Lung microvascular endothelial cell (primary cell): ENCODE measurements at regions not wholly inside any gene's neighbourhood (a gene's known extent, or its start where the extent isn't known, plus 50 kb on each side); places are given as distances from the start of the nearest gene placed in this dataset.

Experiments
- DNase-seq, 2 donors: peaks; one replicate each; pipeline versions ENCODE4 v3.0.0 to v3.0.0-alpha.2; 2010; ENCODE audit warnings: low read depth in 2 of 2

DNA sequence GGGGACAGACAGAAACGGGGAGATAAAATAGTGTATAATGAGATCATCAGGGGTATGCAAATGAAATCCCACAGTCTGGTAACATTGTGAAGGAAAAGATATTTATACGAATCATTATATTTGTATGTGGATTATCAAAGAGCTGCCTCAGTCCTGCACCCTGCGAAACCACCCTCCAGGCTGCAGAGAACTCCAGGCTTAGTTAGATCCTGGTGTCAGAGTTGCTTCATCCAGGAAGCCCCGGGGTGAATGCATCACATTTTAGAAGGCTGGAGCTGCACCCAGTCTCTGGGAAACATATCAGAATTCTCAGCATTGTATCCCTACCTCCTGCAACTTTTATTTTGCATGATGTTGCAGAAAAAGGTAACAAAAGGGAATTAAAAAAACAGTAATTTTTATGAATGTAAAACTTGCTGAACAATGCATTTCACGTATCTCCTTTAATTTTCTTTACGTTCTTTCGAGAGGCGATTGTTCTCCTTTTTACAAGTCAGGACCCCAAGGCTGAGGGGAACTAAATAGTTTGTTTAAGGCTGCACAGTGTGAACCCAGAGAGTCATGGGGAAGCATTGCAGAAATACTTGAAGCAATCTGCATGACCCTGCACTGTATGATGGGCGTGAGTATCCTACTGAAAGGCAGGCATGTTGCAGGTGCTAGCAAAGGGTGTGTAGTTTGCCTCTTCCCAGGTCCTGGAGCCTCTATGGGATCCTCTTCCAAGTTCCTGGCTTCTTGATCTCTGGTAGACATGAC lies 299.5 kb upstream of the CLNK start:
- DNase-seq: no peak

DNA sequence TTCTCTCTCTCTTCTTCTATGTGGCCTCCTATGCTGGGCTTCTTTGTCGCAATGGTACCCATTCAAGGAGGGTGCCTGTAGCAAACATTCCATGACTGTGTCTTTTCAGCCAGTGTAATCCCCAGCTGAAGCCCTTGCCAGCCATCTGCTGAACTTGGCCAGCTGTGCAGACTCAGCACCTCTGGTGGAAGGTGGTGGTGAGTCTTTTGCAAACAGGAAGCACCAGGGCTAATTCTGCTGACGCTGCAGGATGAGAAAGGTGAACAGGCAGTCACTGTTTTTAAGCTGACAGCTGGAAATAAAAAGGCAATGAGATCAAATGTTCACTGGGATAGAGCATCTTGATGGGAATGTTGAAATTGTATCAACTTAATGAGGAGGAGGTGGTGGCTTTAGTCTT lies 298.7 kb upstream of the CLNK start:
- no peak for DNase-seq

DNA sequence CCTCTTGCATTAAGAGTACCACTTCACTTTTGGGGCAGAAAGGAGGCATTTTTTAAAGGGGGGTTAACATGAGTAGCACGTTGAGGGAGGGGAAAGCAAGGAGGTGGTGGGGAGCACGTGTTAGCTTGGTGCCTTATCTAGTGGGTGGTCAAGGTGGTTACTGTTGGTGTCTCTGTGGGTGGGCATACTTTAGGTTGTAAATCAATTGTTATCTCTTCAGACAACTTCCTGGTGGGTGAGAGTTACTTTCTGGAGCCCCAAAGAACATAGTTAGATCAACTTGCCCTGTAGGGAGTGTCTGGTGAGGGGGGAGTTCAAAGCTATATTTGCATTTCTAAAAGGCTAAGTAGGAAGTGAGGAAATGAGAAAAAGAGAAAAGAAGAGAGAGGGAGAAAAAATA lies 297.7 kb upstream of the CLNK start:
- DNase-seq: no peak

DNA sequence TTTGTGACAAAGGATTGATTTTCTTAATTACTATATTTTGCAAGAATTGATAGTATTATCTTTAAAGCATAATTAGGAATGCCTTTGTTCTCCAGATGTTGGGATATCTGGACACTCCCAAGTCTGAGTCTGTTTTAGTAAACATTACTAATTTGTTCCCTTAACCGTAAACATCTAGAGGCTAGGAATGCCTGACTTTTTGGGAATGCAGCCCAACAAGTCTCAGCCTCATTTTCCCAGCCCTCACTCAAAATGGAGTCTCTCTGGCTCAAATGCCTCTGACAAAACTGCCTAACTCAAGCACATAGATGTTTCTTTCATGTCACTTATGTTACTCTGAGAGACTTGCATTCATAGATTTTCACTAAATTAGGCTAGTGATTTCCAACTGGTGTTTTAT lies 297.0 kb upstream of the CLNK start:
- no peak for DNase-seq

DNA sequence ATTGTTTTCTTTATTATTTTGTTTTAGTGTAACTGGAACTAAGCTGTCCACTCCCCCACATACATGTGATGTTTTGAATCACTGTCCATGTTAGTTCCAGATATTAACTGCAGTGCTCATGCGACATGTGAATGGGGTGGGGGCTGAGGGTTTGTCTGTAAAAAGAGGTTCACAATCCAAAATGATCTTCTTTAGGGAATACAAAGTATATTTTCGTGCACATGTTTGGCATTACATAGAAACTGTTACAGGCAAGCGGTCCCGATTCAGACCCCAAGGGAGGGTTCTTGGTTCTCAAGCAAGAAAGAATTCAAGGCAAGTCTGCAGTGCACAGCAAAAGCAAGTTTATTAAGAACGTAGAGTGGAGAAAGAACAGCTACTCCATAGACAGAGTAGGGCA lies 296.5 kb upstream of the CLNK start:
- no peak for DNase-seq

DNA sequence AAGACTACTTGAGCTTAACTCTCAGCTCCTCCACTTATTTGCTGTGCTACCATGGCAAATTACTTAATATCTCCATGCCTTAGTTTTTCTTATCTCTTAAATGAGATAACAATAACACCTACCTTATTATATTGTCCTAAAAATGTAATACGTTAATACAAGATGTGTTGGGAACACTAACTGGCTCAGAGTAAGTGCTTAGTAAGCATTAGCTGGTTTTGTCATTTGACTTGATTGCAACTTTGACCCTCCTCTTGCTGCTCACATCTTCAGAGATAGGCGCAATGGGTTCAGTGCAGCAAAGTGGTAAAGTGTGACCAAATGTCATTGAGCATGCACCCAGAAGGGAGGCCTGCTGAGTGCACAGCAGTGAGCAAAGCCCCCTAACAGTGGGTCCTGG lies 294.5 kb upstream of the CLNK start:
- no peak for DNase-seq

DNA sequence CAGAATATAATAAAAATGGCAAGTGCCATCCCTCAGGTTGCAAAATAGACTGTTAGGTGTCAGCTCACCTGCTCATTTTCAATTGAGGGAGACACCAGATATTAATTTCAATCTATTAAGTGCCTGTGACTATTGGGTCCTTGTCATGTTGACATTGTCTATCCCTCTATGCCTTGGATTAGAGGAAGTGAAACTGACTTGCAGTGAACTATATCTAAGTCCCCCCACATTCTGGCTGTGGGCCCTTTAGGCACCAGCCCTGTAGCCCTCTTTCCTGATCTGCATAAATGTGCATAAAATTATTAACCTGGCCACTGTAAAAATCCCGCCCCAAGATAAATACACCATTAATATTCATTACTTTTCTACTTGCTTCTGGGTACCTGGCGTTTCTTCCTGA lies 293.0 kb upstream of the CLNK start:
- DNase-seq: no peak

DNA sequence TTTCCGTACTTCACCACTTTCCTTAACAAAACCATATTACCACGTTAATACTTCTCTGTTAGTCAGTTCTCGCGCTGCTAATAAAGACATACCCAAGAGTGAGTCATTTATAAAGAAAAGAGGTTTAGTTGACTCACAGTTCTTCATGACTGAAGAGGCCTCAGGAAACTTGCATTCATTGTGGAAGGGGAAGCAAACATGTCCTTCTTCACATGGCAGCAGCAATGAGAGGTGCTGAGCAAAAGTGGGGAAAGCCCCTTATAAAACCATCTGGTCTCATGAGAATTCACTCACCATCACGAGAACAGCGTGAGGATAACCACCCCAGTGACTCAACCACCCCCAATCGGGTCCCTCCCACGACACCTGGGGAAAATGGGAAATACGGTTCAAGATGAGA lies 289.8 kb upstream of the CLNK start:
- DNase-seq: no peak

DNA sequence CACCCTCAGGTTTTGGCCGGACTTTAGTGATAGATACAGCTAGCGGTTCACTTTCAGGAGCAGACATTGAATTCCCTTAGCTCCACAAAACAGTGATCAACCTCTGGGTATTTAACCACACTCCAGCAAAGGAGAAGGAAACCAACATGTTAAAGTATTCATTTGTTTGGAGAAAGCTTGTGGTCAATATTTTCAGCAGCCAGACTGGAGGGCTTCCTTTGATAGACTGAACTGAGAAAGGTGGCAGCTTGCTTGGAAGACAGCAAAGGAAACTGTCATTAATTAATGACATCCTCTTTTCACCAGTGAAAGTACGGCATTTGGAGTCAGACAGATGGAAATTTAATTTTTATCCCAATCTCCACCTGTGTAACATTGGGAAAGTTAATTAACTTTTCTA lies 289.1 kb upstream of the CLNK start:
- DNase-seq: no peak

DNA sequence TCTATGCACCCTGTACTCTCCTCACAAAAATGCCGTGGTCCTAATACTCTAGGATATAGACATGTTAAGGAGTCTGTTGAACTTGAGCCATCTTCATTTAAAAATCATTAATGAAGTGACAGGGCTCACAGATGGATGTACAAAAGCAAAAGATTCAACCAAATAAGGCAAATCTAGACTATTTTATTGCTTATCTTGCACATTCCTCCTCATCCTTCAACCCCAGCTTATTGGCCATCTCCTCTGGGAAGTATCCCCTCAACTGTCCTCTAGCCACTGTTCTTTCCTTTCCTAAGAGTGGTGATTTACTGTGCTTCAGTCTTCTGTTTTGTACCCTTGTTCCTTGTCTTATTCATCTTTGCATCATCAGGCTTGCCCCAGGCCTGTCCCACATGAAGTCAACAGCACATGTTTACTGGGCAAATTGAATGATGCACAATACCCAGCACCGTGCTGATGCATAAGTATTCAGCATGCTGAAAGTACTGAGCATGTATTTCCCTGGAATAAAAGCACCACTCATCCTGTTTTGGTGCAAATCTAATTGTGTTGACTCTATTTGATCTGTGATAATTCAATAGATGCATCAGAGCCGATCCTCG lies 287.3 kb upstream of the CLNK start:
- no peak for DNase-seq

DNA sequence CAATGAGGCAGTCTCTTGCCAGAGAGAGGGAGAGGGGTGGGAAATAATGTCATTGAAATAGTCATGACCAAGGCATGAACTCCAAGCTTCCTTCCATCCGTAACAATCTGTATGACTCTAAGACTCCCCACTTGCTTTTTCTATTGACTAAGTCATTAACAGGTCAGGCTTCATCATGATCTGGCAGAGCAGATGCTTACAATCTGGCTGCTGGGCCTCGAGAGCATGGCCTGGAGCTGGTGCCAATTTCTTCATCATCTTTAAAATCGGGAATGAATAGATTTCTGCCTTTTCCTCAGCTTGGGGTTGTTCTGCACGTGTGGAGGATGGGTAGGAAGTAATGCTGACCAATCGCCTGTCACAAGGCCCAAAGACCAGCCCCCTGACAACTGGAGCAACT lies 280.6 kb upstream of the CLNK start:
- DNase-seq: no peak

DNA sequence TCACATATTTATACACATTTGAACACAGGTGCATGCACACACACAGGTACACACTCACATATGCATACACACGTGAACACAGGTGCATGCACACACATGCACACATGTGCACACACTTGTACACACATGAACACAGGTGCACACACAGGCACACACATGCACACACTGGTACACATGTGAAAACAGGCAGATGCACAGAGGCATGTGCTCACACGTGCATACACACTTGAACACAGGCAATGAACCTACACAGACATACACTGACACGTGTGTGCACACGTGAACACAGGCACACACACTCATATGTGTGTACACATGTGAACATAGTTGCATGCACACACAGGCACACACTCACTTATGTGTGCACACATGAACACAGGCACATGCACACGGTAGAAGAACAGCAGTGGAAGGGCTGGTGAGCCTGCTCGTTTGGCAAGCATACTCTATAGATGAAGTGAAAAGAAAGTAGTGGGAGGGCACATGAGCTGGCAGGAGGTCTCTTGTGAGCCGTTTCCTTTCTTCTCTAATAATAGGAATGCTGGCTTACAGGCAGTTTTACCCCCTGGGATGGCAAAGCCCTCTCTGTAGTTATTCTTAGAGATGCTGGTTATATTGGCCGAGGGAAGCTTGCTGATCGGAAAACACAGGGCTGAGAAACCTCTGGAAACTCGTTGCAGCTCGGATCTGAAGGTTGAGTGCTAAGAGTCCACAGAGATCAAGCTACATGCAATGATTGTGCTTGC lies 279.6 kb upstream of the CLNK start:
- DNase-seq: no peak

DNA sequence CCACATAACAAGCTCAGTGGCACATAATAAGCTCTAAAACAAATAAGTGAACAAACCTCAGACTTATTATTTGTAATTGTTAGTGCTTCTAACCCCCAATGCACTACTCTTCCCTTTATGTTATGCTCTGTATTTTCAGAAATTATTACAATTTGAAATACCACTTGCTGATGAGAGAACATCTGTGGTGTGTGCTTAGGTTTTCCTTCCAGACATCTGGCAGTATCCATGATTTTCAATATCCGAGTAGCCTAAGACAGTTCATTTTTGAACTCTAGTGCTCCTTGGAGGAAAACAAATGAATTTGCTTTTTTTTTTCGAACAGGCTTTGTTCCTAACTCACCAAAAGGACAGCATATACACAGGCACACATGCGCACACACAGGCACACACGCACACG lies 278.7 kb upstream of the CLNK start:
- no peak for DNase-seq

DNA sequence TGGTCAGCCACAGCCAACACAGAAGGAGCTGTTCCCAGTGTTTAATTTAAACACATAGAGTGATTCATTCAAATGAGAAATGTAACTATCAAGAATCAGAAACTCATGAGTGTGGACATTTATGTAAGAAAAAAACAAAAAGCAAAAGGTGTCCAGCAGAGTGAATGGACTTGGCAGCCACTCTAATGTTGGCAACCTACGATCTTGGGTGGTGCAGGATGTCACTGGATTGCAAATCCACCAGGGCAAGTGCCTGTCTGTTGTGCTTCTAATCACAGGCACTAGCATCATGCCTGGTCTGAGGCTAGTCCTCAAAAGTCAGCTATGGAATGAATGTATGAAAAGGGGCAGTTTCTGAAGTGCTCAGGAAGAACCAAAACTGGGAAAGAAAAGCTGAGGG lies 277.7 kb upstream of the CLNK start:
- DNase-seq: no peak

DNA sequence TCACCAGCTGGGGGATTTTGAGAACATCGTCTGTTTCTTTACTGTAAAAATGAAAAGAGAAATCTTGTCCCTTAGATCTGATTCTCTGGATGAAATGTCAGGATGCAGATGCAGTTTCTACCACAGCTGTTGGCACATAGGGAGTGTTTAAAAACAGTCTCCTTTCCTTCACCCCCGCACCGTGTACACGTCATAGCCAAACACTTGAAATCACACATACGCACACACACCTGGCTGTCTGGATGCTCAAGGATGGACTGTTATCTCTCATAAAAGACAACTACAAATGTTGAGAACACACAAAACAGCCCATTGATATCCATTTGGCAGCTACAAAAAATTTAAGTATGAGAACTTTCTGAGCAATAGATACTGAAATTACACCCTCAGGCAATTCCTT lies 275.8 kb upstream of the CLNK start:
- no peak for DNase-seq

DNA sequence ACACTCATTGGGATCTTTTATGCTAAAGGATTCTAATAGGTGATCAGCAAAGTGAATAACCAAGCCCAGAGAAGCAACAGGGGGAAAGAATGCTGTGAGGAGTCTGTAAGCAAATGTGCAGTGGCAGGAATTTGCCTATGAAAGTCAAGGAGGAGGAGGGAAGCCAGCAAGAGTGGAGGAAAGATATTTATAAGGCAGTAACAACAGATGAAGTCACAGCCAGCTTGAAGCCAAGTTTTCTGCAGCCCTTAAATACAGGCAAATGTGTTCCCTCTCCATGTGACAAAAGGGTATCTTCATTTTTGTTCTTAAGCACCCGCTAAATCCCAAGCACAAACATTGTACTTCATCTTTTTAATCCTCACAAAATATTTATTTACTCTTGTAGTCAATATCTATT lies 275.0 kb upstream of the CLNK start:
- DNase-seq: no peak

DNA sequence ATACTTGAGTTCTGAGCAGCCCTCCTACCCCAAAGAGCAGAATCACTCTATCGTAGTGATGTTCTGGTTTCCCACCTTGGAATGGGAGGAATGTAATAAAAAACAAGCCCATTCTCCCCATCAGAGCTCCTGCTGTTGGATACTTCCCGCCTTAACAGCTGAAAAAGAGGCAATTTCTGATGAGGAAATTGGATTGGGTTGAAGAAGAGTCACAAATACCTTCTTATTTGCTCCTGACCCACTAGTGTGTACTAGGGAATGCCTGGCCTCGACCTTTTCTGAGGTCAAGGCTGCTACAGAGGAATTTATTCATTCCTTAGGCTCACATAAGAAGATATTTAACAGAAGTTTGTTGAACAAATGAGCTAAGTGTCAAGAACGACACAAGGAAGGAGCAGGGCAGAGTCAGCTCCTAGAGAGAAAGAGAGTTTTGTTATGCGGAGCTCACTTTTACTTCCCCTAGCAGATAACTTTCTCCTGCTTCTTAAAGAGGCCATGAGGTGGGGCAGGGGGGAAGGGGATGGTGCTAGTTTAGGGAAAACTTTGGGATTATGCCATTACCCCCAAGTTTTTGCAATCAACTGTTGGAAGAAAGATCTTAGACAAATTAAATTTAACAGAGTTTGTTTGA lies 273.8 kb upstream of the CLNK start:
- DNase-seq: no peak

DNA sequence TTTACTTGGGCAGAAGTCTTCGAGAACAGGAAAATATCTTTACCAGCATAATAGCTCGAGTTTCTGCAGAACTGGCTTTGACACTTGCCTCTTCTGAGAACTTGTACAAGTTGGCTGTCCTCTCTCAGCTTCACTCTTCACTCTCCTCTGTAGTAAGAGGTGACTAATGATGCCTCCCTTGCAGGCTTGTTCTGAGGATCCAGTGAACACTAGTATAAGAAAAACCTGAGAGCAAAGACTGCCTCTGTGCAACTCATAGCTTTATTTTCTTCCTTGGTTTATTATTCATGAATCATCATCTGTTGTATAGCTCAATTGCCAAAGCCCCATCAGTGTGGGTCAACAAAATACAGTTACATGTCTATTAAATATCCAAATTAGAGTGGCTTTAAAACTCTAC lies 266.7 kb upstream of the CLNK start:
- no peak for DNase-seq

DNA sequence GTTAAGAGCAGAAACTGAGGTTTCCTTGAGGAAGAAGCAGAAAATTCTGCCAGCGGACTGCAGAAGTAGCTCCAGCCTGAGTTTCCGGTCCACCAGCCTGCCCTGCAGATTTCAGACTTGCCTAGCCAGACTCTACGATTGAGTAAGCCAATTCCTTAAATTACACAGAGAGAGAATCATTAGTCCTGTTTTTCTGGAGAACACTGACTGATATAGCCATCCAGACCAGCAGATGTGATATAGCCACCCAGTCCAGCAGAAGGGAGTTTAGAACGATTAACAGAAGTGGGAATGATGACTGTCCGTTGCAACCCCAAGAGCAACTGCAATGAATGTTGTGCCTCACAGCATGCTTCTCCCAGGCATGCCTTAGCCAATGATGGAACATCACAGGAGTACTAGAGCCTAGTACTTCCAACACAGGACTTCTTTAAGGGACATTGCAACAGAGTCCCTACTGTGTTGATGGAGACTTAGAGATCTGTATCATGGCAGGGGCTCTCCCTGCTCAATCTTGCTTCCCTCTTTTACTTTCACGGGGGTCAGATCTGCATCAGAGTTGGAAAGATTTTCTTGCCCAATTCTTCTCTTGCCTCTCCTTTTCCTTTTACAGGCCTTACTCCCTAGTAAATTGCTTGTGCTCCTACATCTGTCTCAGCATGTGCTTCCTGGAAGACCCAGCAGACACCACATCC lies 264.6 kb upstream of the CLNK start:
- no peak for DNase-seq

DNA sequence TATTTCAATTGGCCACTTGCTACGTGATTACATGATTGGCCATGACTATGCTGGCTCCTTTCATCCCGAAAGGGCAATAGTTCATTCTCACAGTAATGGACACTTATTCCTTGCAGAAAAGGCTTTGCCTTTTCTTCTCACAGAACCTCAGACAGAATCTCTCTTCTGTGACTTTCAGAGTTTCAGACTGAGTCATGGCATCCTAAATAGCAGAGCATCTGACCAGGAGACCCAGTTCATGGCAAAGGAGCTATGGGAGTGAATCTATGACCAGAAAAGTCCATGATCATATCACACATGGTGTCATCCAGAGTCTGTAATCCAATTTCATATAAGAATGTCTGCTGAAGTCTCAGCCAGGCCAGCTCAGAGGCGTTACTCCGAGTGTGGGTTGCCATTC lies 263.3 kb upstream of the CLNK start:
- DNase-seq: no peak

DNA sequence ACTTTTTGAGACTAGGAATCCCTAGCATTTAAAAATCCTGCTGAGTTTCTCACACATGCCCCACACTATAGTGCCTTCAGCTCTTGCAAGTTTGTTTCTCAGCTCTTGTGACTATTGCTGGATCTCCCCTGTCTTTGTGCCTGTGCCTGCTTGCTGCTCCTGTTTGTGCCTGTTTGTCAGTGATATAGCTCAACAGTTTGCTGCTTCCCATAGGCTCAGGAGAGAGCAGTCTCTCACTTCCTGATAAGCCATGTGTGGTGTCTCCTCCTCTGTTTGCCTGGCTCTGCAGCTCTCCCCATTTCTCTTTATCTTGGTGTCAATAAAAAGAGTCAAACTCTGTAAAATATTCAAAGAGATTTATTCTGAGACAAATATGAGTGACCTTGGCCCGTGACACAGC lies 259.8 kb upstream of the CLNK start:
- DNase-seq: no peak

DNA sequence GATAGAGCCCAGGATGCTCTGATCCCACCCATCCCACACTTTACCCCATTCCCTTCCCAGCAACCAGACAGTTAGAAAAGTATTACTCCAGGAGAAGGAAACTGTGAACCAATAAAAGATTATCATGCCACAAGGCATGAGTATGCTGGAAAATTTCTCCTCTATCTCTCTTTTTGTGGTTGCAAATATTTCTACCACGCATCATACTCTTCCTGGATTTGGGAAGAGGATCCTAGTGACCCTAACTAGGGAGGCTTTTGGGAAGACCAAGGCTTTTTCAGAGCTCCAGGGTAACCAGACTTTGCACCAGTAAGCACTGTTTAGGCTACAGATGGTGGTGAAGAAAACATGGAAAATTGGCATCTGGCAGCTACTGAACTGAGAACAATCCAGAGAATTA lies 257.6 kb upstream of the CLNK start:
- DNase-seq: no peak
